ENCODE measurements at regions not wholly inside any gene's neighbourhood (a gene's known extent, or its start where the extent isn't known, plus 50 kb on each side); places are given as distances from the start of the nearest gene placed in this dataset.
"Not testable (repeated sequence)": the region's sequence is repeated elsewhere in the genome, so short reads cannot be mapped to it uniquely, and the experiment has no call there.

DNA sequence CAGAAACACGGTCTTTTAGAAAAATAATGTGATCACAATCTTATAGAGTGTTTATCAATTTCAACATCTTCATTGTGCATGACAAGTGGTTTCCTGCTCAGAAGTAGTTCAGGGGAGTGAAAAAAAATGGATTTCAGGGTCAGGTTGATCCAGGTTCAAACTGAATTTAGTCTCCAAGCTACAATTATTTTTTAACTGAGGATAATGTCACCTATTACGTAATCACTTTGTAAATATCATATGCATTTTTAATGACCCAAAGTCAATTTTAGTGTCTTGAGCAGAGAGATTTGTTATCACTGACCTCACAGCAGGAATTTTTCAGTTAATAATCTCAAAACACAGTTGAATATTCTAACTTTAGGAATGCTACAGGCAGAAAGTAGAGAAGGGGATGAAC, 627.2 kb upstream of the LUZP2 start:
- POLR2A ChIA-PET = no interaction called here
- CTCF ChIA-PET = no interaction called here

DNA sequence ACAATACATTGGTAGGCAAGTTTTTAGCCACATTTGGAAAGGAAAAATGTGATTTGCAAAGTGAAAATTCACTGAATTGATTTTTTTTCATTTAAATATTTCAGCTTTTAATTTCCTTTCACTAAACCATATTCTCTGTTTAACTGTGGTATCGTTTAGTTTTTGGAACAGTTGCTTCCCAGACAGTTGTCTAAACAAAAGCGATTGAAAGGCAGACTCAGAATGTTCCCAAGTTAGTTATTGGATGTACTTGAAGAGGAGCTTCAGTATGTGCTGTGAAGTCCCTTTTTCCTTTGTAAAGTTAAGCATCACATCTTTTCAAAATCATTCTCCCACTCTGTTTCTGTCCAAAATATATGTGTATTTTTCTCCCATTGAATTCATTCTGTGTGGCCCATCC, 623.4 kb upstream of the LUZP2 start:
- TF ChIP-seq, protein P1, sequence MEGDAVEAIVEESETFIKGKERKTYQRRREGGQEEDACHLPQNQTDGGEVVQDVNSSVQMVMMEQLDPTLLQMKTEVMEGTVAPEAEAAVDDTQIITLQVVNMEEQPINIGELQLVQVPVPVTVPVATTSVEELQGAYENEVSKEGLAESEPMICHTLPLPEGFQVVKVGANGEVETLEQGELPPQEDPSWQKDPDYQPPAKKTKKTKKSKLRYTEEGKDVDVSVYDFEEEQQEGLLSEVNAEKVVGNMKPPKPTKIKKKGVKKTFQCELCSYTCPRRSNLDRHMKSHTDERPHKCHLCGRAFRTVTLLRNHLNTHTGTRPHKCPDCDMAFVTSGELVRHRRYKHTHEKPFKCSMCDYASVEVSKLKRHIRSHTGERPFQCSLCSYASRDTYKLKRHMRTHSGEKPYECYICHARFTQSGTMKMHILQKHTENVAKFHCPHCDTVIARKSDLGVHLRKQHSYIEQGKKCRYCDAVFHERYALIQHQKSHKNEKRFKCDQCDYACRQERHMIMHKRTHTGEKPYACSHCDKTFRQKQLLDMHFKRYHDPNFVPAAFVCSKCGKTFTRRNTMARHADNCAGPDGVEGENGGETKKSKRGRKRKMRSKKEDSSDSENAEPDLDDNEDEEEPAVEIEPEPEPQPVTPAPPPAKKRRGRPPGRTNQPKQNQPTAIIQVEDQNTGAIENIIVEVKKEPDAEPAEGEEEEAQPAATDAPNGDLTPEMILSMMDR (IDR thresholded peaks at IDR 0.05; ENCODE audit: insufficient read depth, low read depth, low read length) = no peak
- no peaks in the 10 kb centered on the region for H3K27me3 ChIP-seq (ENCODE audit: control insufficient read depth, insufficient read depth, low read length)
- CTCF ChIA-PET = no interaction called here
- POLR2A ChIA-PET = no interaction called here
- DNase-seq (ENCODE audit: low read depth) = no peak
- H3K36me3 ChIP-seq (ENCODE audit: control insufficient read depth, insufficient read depth, low read length) = no peaks in the 10 kb centered on the region
- no peak overlapping the region for H3K4me3 ChIP-seq (ENCODE audit: low read depth, low read length)

More for the DNA sequence above, 627.2 kb upstream of the LUZP2 start:
- no peak overlapping the region for H3K4me3 ChIP-seq (ENCODE audit: low read depth, low read length)
- H3K27me3 ChIP-seq (ENCODE audit: control insufficient read depth, insufficient read depth, low read length) = no peaks in the 10 kb centered on the region
- DNase-seq (ENCODE audit: low read depth) = no peak
- TF ChIP-seq, protein P1 (IDR thresholded peaks at IDR 0.05; ENCODE audit: insufficient read depth, low read depth, low read length) = no peak
- no peaks in the 10 kb centered on the region for H3K36me3 ChIP-seq (ENCODE audit: control insufficient read depth, insufficient read depth, low read length)

DNA sequence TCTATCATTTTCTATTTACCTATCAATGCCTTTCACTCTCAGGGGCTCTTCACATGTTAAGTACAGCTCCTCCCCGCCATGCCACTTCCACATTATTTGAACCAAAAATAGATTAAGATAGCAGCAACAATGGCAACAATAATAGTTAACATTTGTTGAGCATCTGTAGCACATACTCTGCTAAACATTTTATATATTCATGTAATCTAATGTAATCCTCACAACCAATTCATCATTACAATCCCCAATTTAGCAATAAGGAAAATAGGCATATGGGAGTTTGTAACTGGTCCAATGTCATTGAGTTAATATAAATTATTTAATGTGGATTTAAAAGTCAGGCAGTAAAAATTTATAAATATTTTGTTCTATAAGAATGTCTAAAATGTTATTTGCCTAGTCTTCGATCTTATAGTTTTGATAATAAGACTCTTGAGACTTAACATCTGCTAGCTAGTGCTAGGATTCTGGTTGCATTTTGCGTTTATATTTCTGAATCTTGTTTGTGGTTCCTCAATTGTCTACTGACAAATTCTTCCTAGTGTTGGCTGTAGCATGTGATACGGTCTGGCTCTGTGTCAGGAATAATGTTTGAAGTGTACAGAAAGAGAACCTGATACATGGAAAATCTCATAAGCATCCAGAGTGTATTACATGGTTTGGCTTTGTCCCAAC, 621.5 kb upstream of the LUZP2 start:
- Histone ChIP-seq H3K36me3 (ENCODE audit: control insufficient read depth, insufficient read depth, low read length) (no peaks in the 10 kb centered on the region), H3K27me3 (ENCODE audit: control insufficient read depth, insufficient read depth, low read length) (no peaks in the 10 kb centered on the region), H3K4me3 (ENCODE audit: low read depth, low read length) (no peak overlapping the region)
- DNase-seq (ENCODE audit: low read depth) = no peak
- ChIA-PET CTCF (no interaction called here), POLR2A (no interaction called here)
- TF ChIP-seq, protein P1 (IDR thresholded peaks at IDR 0.05; ENCODE audit: insufficient read depth, low read depth, low read length) = no peak

DNA sequence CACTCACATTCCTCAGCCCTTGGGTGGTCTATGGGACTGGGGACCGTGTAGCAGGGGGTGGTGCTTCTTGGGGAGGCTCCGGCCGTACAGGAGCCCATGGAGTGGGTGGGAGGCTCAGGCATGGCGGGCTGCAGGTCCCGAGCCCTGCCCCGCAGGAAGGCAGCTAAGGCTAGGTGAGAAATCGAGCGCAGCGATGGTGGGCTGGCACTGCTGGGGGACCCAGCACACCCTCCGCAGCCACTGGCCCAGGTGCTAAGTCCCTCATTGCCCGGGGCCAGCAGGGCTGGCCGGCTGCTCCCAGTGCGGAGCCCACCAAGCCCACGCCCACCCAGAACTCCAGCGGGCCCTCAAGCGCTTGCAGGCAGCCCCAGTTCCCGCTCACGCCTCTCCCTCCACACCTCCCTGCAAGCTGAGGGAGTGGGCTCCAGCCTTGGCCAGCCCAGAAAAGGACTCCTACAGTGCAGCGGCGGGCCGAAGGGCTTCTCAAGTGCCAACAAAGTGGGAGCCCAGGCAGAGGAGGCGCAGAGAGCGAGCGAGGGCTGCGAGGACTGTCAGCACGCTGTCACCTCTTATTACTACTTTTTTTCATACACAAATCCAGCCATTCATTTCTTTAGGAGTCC, 613.3 kb upstream of the LUZP2 start:
- POLR2A ChIA-PET; H3K36me3 ChIP-seq (ENCODE audit: control insufficient read depth, insufficient read depth, low read length); DNase-seq (ENCODE audit: low read depth); H3K4me3 ChIP-seq (ENCODE audit: low read depth, low read length); H3K27me3 ChIP-seq (ENCODE audit: control insufficient read depth, insufficient read depth, low read length): not testable (repeated sequence)
- CTCF ChIA-PET = interaction anchor here (0.8 kb wide), 1 partner anchor 195 kb away, joined by 3 read pairs; no protein-coding TSS in a partner anchor

DNA sequence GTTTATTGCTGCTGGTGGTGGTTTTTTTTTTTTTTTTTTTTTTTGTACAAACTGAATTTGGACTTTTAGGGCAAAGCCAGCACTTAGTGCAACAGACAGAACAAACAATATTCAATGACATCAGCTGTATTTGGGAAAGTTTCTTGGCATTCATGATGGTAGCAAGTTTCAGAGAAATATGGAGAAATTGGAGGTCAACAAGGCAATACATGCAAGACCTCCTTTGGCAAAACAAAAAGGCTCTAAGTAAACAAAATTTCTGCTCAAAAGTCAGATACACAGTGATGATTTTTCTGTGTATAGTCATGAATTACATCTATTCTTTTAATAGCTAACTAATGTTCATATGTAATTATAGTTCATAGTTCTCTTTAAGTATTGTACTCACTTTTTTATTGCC, 612.5 kb upstream of the LUZP2 start:
- POLR2A ChIA-PET = no interaction called here
- TF ChIP-seq, protein P1 (IDR thresholded peaks at IDR 0.05; ENCODE audit: insufficient read depth, low read depth, low read length) = no peak
- H3K36me3 ChIP-seq (ENCODE audit: control insufficient read depth, insufficient read depth, low read length) = no peaks in the 10 kb centered on the region
- H3K4me3 ChIP-seq (ENCODE audit: low read depth, low read length) = no peak overlapping the region
- CTCF ChIA-PET = interaction anchor here (0.8 kb wide), 1 partner anchor 194 kb away, joined by 3 read pairs; no protein-coding TSS in a partner anchor
- DNase-seq (ENCODE audit: low read depth) = no peak
- no peaks in the 10 kb centered on the region for H3K27me3 ChIP-seq (ENCODE audit: control insufficient read depth, insufficient read depth, low read length)

DNA sequence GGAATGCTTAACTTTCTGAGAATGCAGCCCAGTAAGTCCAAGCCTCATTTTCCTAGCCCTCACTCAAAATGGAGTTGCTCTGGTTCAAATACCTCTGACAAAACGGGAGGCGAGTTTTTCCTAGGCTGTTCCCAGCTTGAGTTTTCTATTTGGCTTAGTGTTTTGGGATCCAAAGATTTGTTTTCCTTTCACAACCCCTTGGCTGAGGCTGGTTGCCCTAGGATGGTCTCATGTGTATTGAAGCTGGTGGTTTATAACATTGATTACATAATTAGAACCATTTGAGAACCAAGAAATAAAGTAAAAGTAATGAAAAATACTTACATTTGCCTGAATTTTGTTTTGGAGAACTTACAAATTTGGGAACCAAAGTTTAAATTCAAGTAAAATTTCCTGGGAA, 611.1 kb upstream of the LUZP2 start:
- no peak for DNase-seq (ENCODE audit: low read depth)
- no peaks in the 10 kb centered on the region for H3K27me3 ChIP-seq (ENCODE audit: control insufficient read depth, insufficient read depth, low read length)
- H3K36me3 ChIP-seq (ENCODE audit: control insufficient read depth, insufficient read depth, low read length) = no peaks in the 10 kb centered on the region
- ChIA-PET POLR2A (no interaction called here), CTCF (no interaction called here)
- H3K4me3 ChIP-seq (ENCODE audit: low read depth, low read length) = no peak overlapping the region
- TF ChIP-seq, protein P1 (IDR thresholded peaks at IDR 0.05; ENCODE audit: insufficient read depth, low read depth, low read length) = no peak

DNA sequence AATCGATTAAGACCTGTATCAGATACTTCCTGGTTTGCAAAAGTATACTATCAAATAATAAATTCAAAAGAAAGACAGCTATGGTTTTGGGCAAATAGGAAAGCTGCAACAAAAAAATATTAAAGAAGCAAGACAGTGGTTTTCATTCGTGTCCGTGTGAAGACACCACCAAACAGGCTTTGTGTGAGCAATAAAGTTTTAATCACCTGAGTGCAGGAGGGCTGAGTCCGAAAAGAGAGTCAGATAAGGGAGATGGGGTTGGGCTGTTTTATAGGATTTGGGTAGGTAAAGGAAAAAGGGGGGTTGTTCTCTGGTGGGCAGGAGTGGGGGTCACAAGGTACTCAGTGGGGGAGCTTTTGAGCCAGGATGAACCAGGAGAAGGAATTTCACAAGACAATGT, 609.7 kb upstream of the LUZP2 start:
- CTCF ChIA-PET; POLR2A ChIA-PET; DNase-seq (ENCODE audit: low read depth); H3K27me3 ChIP-seq (ENCODE audit: control insufficient read depth, insufficient read depth, low read length); H3K4me3 ChIP-seq (ENCODE audit: low read depth, low read length); H3K36me3 ChIP-seq (ENCODE audit: control insufficient read depth, insufficient read depth, low read length): not testable (repeated sequence)
